ENCODE measurements at regions not wholly inside any gene's neighbourhood (a gene's known extent, or its start where the extent isn't known, plus 50 kb on each side); places are given as distances from the start of the nearest gene placed in this dataset.
"Not testable (repeated sequence)": the region's sequence is repeated elsewhere in the genome, so short reads cannot be mapped to it uniquely, and the experiment has no call there.

DNA sequence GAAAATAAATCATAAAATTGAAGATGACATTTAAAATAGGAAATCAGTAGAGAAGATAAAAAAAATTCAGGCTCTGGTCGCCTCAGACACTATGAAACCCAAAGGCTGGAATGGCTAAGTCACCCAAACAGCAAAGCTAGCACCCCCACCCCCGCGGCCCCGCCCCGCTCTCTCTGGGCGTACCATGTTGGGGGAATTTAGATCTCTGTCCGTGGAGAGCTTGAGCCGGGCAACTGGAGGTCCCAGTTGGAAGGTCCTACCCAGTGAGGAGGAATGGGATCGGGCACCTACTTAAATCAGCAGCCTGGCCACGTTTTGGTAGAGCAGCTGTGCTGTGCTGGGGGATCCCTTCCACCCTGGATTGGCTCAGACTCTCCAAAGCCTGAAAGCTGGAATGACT, 150.6 kb upstream of the ANKRD55 start:
- H3K27ac ChIP-seq = no peak overlapping the region
- no peaks in the 10 kb centered on the region for H3F3A ChIP-seq (ENCODE audit: insufficient read depth)
- in situ Hi-C loops (cut with MboI) = no loop called here
- no peaks in the 10 kb centered on the region for H3K4me1 ChIP-seq (ENCODE audit: insufficient read depth)
- H3K9ac ChIP-seq = no peak overlapping the region
- no peak overlapping the region for H3K4me3 ChIP-seq
- no peaks in the 10 kb centered on the region for H3K9me3 ChIP-seq (ENCODE audit: low read depth)
- 66 to 76% methylated on average over 10 of the region's 10 CpGs for WGBS, 2 experiments (ENCODE audit: low coverage in 1 of 2, low lambda C conversion rate in 2 of 2, missing lambda C conversion rate in 2 of 2)
- H3K27me3 ChIP-seq (replicated peaks; ENCODE audit: insufficient read depth) = peaks cover 35% of the 10 kb centered on the region
- no peak for DNase-seq
- TF ChIP-seq EZH2phosphoT487 (IDR thresholded peaks at IDR 0.05; ENCODE audit: insufficient read depth, low read depth) (no peak), EZH2 (IDR thresholded peaks at IDR 0.05; ENCODE audit: insufficient read depth, poor library complexity, severe bottlenecking) (no peak)
- H3K36me3 ChIP-seq (ENCODE audit: low read depth) = no peaks in the 10 kb centered on the region
- H3K4me2 ChIP-seq (ENCODE audit: unreplicated experiment) = no peak overlapping the region
- no peak overlapping the region for H2AFZ ChIP-seq
- H4K20me1 ChIP-seq (ENCODE audit: insufficient read depth) = no peaks in the 10 kb centered on the region
- no peaks in the 10 kb centered on the region for H3K79me2 ChIP-seq (ENCODE audit: insufficient read depth)
- no peaks in the 10 kb centered on the region for H3K9me2 ChIP-seq (ENCODE audit: insufficient read depth)

DNA sequence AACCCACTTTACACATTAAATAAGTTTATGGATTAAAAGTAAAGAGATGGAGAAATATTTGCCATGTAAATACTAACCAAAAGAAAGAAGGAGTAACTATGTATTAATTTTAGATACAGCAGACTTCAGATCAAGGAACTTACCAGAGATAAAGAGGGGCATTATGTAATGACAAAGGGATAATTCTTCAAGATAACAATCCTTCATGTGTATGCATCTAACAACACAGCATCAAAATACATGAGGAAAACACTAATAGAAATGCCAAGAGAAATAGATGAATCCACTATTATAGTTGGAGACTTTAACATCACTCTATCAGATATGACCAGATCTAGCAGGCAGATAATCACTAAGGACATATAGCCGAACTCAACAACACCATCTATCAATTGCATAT, 149.8 kb upstream of the ANKRD55 start:
- Histone ChIP-seq H3K9me2 (ENCODE audit: insufficient read depth) (0 out of 2 replicates have a peak, but pooled peaks cover 4% of the 10 kb centered on the region), H3K79me2 (ENCODE audit: insufficient read depth) (no peaks in the 10 kb centered on the region), H3F3A (ENCODE audit: insufficient read depth) (no peaks in the 10 kb centered on the region), H3K36me3 (ENCODE audit: low read depth) (no peaks in the 10 kb centered on the region), H3K9me3 (ENCODE audit: low read depth) (no peaks in the 10 kb centered on the region), H3K9ac (no peak overlapping the region), H3K4me3 (no peak overlapping the region), H3K4me1 (ENCODE audit: insufficient read depth) (no peaks in the 10 kb centered on the region), H3K27me3 (replicated peaks; ENCODE audit: insufficient read depth) (peaks cover 27% of the 10 kb centered on the region), H2AFZ (no peak overlapping the region), H4K20me1 (ENCODE audit: insufficient read depth) (no peaks in the 10 kb centered on the region), H3K27ac (no peak overlapping the region), H3K4me2 (ENCODE audit: unreplicated experiment) (no peak overlapping the region)
- DNase-seq = no peak
- TF ChIP-seq EZH2 (IDR thresholded peaks at IDR 0.05; ENCODE audit: insufficient read depth, poor library complexity, severe bottlenecking) (no peak), EZH2phosphoT487 (IDR thresholded peaks at IDR 0.05; ENCODE audit: insufficient read depth, low read depth) (no peak)
- WGBS, 2 experiments (ENCODE audit: low coverage in 1 of 2, low lambda C conversion rate in 2 of 2, missing lambda C conversion rate in 2 of 2) = 79 to 85% methylated on average over 1 of the region's 1 CpG
- in situ Hi-C loops (cut with MboI) = no loop called here

- Histone ChIP-seq H2AFZ (no peak overlapping the region), H3K79me2 (ENCODE audit: insufficient read depth) (no peaks in the 10 kb centered on the region), H4K20me1 (ENCODE audit: insufficient read depth) (no peaks in the 10 kb centered on the region), H3K9me3 (ENCODE audit: low read depth) (no peaks in the 10 kb centered on the region), H3F3A (ENCODE audit: insufficient read depth) (no peaks in the 10 kb centered on the region), H3K9me2 (ENCODE audit: insufficient read depth) (0 out of 2 replicates have a peak, but pooled peaks cover 4% of the 10 kb centered on the region), H3K9ac (no peak overlapping the region), H3K4me3 (no peak overlapping the region), H3K27ac (no peak overlapping the region), H3K27me3 (replicated peaks; ENCODE audit: insufficient read depth) (peaks cover 19% of the 10 kb centered on the region), H3K4me1 (ENCODE audit: insufficient read depth) (no peaks in the 10 kb centered on the region), H3K36me3 (ENCODE audit: low read depth) (no peaks in the 10 kb centered on the region), H3K4me2 (ENCODE audit: unreplicated experiment) (no peak overlapping the region)
- in situ Hi-C loops (cut with MboI) = no loop called here
- DNase-seq = no peak
- TF ChIP-seq EZH2phosphoT487 (IDR thresholded peaks at IDR 0.05; ENCODE audit: insufficient read depth, low read depth) = no peak
- no peak for TF ChIP-seq EZH2 (IDR thresholded peaks at IDR 0.05; ENCODE audit: insufficient read depth, poor library complexity, severe bottlenecking)
Measured at GRCh38 chr5:56377573-56377972, 144.4 kb upstream of the ANKRD55 start.

GRCh38 chr5:56376128-56376527, 143.0 kb upstream of the ANKRD55 start:
- no peaks in the 10 kb centered on the region for H3K36me3 ChIP-seq (ENCODE audit: low read depth)
- H3F3A ChIP-seq (ENCODE audit: insufficient read depth) = no peaks in the 10 kb centered on the region
- no peak overlapping the region for H3K27ac ChIP-seq
- H3K27me3 ChIP-seq (replicated peaks; ENCODE audit: insufficient read depth) = peaks cover 22% of the 10 kb centered on the region
- H3K4me1 ChIP-seq (ENCODE audit: insufficient read depth) = no peaks in the 10 kb centered on the region
- in situ Hi-C loops (cut with MboI) = no loop called here
- 89 to 96% methylated on average over 2 of the region's 2 CpGs for WGBS, 2 experiments (ENCODE audit: low coverage in 1 of 2, low lambda C conversion rate in 2 of 2, missing lambda C conversion rate in 2 of 2)
- no peak overlapping the region for H3K4me2 ChIP-seq (ENCODE audit: unreplicated experiment)
- no peaks in the 10 kb centered on the region for H3K79me2 ChIP-seq (ENCODE audit: insufficient read depth)
- 0 out of 2 replicates have a peak, but pooled peaks cover 4% of the 10 kb centered on the region for H3K9me2 ChIP-seq (ENCODE audit: insufficient read depth)
- H3K4me3 ChIP-seq = no peak overlapping the region
- H3K9me3 ChIP-seq (ENCODE audit: low read depth) = no peaks in the 10 kb centered on the region
- no peak overlapping the region for H3K9ac ChIP-seq
- H2AFZ ChIP-seq = no peak overlapping the region
- DNase-seq = no peak
- TF ChIP-seq EZH2 (IDR thresholded peaks at IDR 0.05; ENCODE audit: insufficient read depth, poor library complexity, severe bottlenecking) (no peak), EZH2phosphoT487 (IDR thresholded peaks at IDR 0.05; ENCODE audit: insufficient read depth, low read depth) (no peak)
- H4K20me1 ChIP-seq (ENCODE audit: insufficient read depth) = no peaks in the 10 kb centered on the region

DNA sequence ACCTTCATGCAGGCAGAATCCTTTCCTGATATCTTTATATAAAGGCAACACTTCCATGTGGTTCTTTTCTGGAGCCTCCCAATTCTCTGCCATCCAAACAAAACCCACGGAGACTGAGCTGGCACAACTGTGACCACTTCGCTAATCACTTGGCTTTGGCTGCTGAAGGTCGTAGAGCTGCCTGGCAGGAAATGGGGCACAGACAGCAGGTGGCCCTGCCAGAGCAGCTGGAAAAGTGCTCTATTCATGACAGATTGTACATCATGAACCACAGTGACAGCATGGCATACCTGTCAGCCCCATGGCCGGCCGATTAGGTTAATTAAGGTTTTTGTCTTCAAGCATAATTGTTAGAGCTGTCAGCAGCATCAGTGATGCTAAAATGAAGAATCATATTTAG, 141.9 kb upstream of the ANKRD55 start:
- no peak overlapping the region for H3K4me3 ChIP-seq
- H3K4me1 ChIP-seq (ENCODE audit: insufficient read depth) = no peaks in the 10 kb centered on the region
- H3K79me2 ChIP-seq (ENCODE audit: insufficient read depth) = no peaks in the 10 kb centered on the region
- 0 out of 2 replicates have a peak, but pooled peaks cover 4% of the 10 kb centered on the region for H3K9me2 ChIP-seq (ENCODE audit: insufficient read depth)
- DNase-seq = no peak
- no peaks in the 10 kb centered on the region for H3K36me3 ChIP-seq (ENCODE audit: low read depth)
- 38 to 47% methylated on average over 5 of the region's 5 CpGs for WGBS, 2 experiments (ENCODE audit: low coverage in 1 of 2, low lambda C conversion rate in 2 of 2, missing lambda C conversion rate in 2 of 2)
- in situ Hi-C loops (cut with MboI) = no loop called here
- H3K4me2 ChIP-seq (ENCODE audit: unreplicated experiment) = no peak overlapping the region
- H3K27me3 ChIP-seq (replicated peaks; ENCODE audit: insufficient read depth) = peaks cover 24% of the 10 kb centered on the region
- H3K9me3 ChIP-seq (ENCODE audit: low read depth) = no peaks in the 10 kb centered on the region
- no peak overlapping the region for H3K9ac ChIP-seq
- H3K27ac ChIP-seq = no peak overlapping the region
- H2AFZ ChIP-seq = no peak overlapping the region
- TF ChIP-seq EZH2 (IDR thresholded peaks at IDR 0.05; ENCODE audit: insufficient read depth, poor library complexity, severe bottlenecking) (no peak), EZH2phosphoT487 (IDR thresholded peaks at IDR 0.05; ENCODE audit: insufficient read depth, low read depth) (no peak)
- no peaks in the 10 kb centered on the region for H3F3A ChIP-seq (ENCODE audit: insufficient read depth)
- no peaks in the 10 kb centered on the region for H4K20me1 ChIP-seq (ENCODE audit: insufficient read depth)

- H3K9me2 ChIP-seq (ENCODE audit: insufficient read depth); H3K4me1 ChIP-seq (ENCODE audit: insufficient read depth); H3K9ac ChIP-seq; H3K4me3 ChIP-seq; H3K4me2 ChIP-seq (ENCODE audit: unreplicated experiment); H3K27ac ChIP-seq; H2AFZ ChIP-seq; DNase-seq; H4K20me1 ChIP-seq (ENCODE audit: insufficient read depth); H3K36me3 ChIP-seq (ENCODE audit: low read depth); H3K79me2 ChIP-seq (ENCODE audit: insufficient read depth); H3F3A ChIP-seq (ENCODE audit: insufficient read depth); in situ Hi-C loops (cut with MboI); H3K9me3 ChIP-seq (ENCODE audit: low read depth): not testable (repeated sequence)
- peaks cover 14% of the 10 kb centered on the region; the same call in 1 of the 2 replicates for H3K27me3 ChIP-seq (replicated peaks; ENCODE audit: insufficient read depth)
- WGBS, 2 experiments (ENCODE audit: low coverage in 1 of 2, low lambda C conversion rate in 2 of 2, missing lambda C conversion rate in 2 of 2) = 89% methylated on average over 24 of the region's 31 CpGs; no CpG with 5 or more reads in 1 of the 2 experiments
Measured at GRCh38 chr5:56372491-56372890, 139.4 kb upstream of the ANKRD55 start.

Data from GM23248 (cell line).